Upper lobe of left lung (tissue), 6 donors: ENCODE measurements at regions not wholly inside any gene's neighbourhood (a gene's known extent, or its start where the extent isn't known, plus 50 kb on each side); places are given as distances from the start of the nearest gene placed in this dataset.
A peak's percentile ranks its signal among the peaks of the same experiment; 100 is the strongest.

Experiments used
- ATAC-seq, 2 donors: fragments of 200-7000 bp; cut with Tn5 transposase; one replicate each; pipeline ENCODE4 v1.9.1; 2022; ENCODE audit warnings: mild to moderate bottlenecking in 2 of 2, moderate library complexity in 2 of 2; ENCODE audit not compliant: low FRiP score in 2 of 2
- DNase-seq, 2 donors: peaks; one replicate each; pipeline ENCODE4 v3.0.0-alpha.2; 2019 to 2020
- H3K27ac ChIP-seq, 4 donors: fragments of 200-600 bp; sonication (generic); one replicate each; pipeline ENCODE4 v1.5.1; 2016 to 2019
- H3K27me3 ChIP-seq, 4 donors: fragments of 200-600 bp; sonication (generic); one replicate each; pipeline ENCODE4 v1.5.1; 2017 to 2019
- H3K36me3 ChIP-seq, 4 donors: fragments of 200-600 bp; sonication (generic); one replicate each; pipeline ENCODE4 v1.5.1; 2016 to 2019
- H3K4me1 ChIP-seq, 4 donors: fragments of 200-600 bp; sonication (generic); one replicate each; pipeline ENCODE4 v1.5.1; 2018 to 2019
- H3K4me3 ChIP-seq, 4 donors: fragments of 200-600 bp; sonication (generic); one replicate each; pipeline ENCODE4 v1.5.1; 2017 to 2019; ENCODE audit warnings: mild to moderate bottlenecking in 2 of 4, moderate library complexity in 1 of 4
- H3K9me3 ChIP-seq, 4 donors: fragments of 200-600 bp; sonication (generic); one replicate each; pipeline ENCODE4 v1.5.1; 2018 to 2019
- EP300 ChIP-seq, 4 donors: sonication (generic); formaldehyde crosslinking; IDR thresholded peaks; one replicate each; pipeline ENCODE4 v1.5.1; 2017; ENCODE audit warnings: antibody characterized with exemption in 4 of 4, control low read depth in 2 of 4
- POLR2A ChIP-seq, 4 donors: fragments of 450-650 bp; IDR thresholded peaks; one replicate each; pipeline ENCODE4 v1.5.1; 2016 to 2017; ENCODE audit warnings: antibody characterized with exemption in 4 of 4, mild to moderate bottlenecking in 2 of 4
- POLR2AphosphoS5 ChIP-seq, 2 donors: sonication (generic); formaldehyde crosslinking; IDR thresholded peaks; one replicate each; pipeline ENCODE4 v1.5.1; 2017; ENCODE audit warnings: antibody characterized with exemption in 2 of 2
- WGBS, 2 donors: methylation state at CpG; one replicate each; pipeline ENCODE4 v1.1.5; 2017 to 2018; 5-methylcytosine and 5-hydroxymethylcytosine counted together
- TF ChIP-seq, protein P1 (sequence below), 6 experiments: fragments of 450-650 bp in 4 of 6; fragments of 200-600 bp in 2 of 6; sonication (generic) in 2 of 6; IDR thresholded peaks; one replicate each; pipeline ENCODE4 v1.5.1; 2016 to 2019; ENCODE audit warnings: antibody characterized with exemption in 6 of 6
- donor health status: DM: no; HTN: no; CAD: no; lungs with moderate emphysema.
- donor health status: DM: no; HTN: yes; CAD: no; lungs with severe emphysema.

DNA sequence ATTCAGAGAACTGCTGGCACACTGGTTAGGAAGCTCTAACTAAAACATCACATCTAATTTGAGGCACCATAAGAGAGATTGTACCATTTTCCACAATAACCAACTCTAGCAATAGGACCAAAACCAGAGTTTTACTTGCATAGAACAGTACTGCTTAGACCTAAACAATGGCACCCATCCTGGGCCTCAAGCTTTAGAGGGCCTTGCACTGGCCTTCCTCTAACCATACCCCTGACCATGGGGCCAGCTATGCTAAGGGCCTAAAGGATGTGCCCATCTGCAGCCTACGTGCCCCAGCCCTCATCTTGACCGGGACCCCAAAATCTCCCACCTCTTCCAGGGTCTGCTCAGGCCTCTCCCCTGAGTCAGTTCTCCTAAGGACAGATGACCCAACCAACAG lies 74.4 kb upstream of the ARHGAP32 start:
- peak in 1 of 2 donors; percentile 17 for ATAC-seq
- 95 to 100% methylated on average over 1 to 2 of the region's 2 CpGs for WGBS, 2 donors

GRCh38 chr11:129265125-129265788 lies 73.1 kb upstream of the ARHGAP32 start:
- Histone ChIP-seq H3K4me3 (no peak overlapping the region), H3K4me1 (peaks cover 2 to 24% (median 9%) of the 10 kb centered on the region in 4 donors), H3K36me3 (no peaks in the 10 kb centered on the region), H3K27me3 (no peaks in the 10 kb centered on the region), H3K27ac (peak overlapping the region in 2 of 4 donors; percentile 21 to 41), H3K9me3 (no peaks in the 10 kb centered on the region)
- TF ChIP-seq, protein P1, sequence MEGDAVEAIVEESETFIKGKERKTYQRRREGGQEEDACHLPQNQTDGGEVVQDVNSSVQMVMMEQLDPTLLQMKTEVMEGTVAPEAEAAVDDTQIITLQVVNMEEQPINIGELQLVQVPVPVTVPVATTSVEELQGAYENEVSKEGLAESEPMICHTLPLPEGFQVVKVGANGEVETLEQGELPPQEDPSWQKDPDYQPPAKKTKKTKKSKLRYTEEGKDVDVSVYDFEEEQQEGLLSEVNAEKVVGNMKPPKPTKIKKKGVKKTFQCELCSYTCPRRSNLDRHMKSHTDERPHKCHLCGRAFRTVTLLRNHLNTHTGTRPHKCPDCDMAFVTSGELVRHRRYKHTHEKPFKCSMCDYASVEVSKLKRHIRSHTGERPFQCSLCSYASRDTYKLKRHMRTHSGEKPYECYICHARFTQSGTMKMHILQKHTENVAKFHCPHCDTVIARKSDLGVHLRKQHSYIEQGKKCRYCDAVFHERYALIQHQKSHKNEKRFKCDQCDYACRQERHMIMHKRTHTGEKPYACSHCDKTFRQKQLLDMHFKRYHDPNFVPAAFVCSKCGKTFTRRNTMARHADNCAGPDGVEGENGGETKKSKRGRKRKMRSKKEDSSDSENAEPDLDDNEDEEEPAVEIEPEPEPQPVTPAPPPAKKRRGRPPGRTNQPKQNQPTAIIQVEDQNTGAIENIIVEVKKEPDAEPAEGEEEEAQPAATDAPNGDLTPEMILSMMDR (IDR thresholded peaks at IDR 0.05) = no peak
- no peak for TF ChIP-seq POLR2A (IDR thresholded peaks at IDR 0.05)
- no peak for TF ChIP-seq EP300 (IDR thresholded peaks at IDR 0.05)
- TF ChIP-seq POLR2AphosphoS5 (IDR thresholded peaks at IDR 0.05) = no peak
- DNase-seq (peak in 1 of 2 donors; percentile 31), ATAC-seq (peak; percentile 28 to 75)
- 53 to 64% methylated on average over 5 of the region's 5 CpGs for WGBS, 2 donors

More for the DNA sequence above, 74.4 kb upstream of the ARHGAP32 start:
- Histone ChIP-seq H3K4me3 (no peak overlapping the region), H3K27ac (no peak overlapping the region), H3K4me1 (peaks cover 1 to 13% (median 6%) of the 10 kb centered on the region in 4 donors), H3K9me3 (no peaks in the 10 kb centered on the region), H3K36me3 (no peaks in the 10 kb centered on the region), H3K27me3 (no peaks in the 10 kb centered on the region)
- TF ChIP-seq, protein P1 (IDR thresholded peaks at IDR 0.05) = no peak
- TF ChIP-seq POLR2AphosphoS5 (IDR thresholded peaks at IDR 0.05) (no peak), EP300 (IDR thresholded peaks at IDR 0.05) (no peak), POLR2A (IDR thresholded peaks at IDR 0.05) (no peak)
- DNase-seq = no peak

- H3K27me3 ChIP-seq = no peaks in the 10 kb centered on the region
- H3K27ac ChIP-seq = peak overlapping the region in 1 of 4 donors; percentile 41
- H3K36me3 ChIP-seq = no peaks in the 10 kb centered on the region
- H3K9me3 ChIP-seq = no peaks in the 10 kb centered on the region
- H3K4me3 ChIP-seq = no peak overlapping the region
- DNase-seq (no peak), ATAC-seq (no peak)
- 90 to 94% methylated on average over 2 of the region's 2 CpGs for WGBS, 2 donors
- H3K4me1 ChIP-seq = peaks cover 2 to 24% (median 9%) of the 10 kb centered on the region in 4 donors
- no peak for TF ChIP-seq POLR2AphosphoS5 (IDR thresholded peaks at IDR 0.05)
- no peak for TF ChIP-seq POLR2A (IDR thresholded peaks at IDR 0.05)
- no peak for TF ChIP-seq EP300 (IDR thresholded peaks at IDR 0.05)
Measured at GRCh38 chr11:129264114-129264513, 72.0 kb upstream of the ARHGAP32 start.

DNA sequence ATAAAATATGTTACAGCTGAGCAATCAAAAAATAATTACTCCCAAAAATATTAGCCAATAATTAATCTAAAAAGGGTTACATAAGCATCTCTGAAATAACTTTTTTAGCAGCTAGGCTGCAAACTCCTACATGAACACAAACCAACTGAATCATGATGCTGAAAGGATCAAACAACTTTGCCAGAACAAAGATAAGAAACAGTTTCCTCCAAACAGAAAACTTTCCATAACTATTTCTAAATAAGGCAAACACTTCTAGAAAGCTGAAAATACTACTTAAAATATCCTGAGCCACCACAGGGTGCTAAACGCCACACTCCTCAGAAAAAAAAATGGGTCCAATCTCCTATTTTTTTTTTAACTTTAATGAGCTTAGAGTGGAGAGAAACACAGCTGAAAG lies 68.6 kb upstream of the ARHGAP32 start:
- no peaks in the 10 kb centered on the region for H3K9me3 ChIP-seq
- H3K4me3 ChIP-seq = no peak overlapping the region
- 48 to 73% methylated on average over 1 of the region's 1 CpG for WGBS, 2 donors
- peak overlapping the region in 1 of 4 donors; percentile 13 for H3K27ac ChIP-seq
- no peaks in the 10 kb centered on the region for H3K36me3 ChIP-seq
- peaks cover 0 to 18% (median 7%) of the 10 kb centered on the region in 4 donors for H3K4me1 ChIP-seq
- TF ChIP-seq, protein P1 (IDR thresholded peaks at IDR 0.05) = no peak
- DNase-seq (no peak), ATAC-seq (no peak)
- H3K27me3 ChIP-seq = no peaks in the 10 kb centered on the region

- H3K4me1 ChIP-seq = peaks cover 0 to 17% (median 7%) of the 10 kb centered on the region in 4 donors
- no peak overlapping the region for H3K27ac ChIP-seq
- H3K9me3 ChIP-seq = no peaks in the 10 kb centered on the region
- no peak overlapping the region for H3K4me3 ChIP-seq
- ATAC-seq = no peak
- WGBS, 2 donors = 69 to 81% methylated on average over 3 of the region's 3 CpGs
- TF ChIP-seq, protein P1 (IDR thresholded peaks at IDR 0.05) = no peak
- no peak for TF ChIP-seq POLR2AphosphoS5 (IDR thresholded peaks at IDR 0.05)
- TF ChIP-seq EP300 (IDR thresholded peaks at IDR 0.05) = no peak
- TF ChIP-seq POLR2A (IDR thresholded peaks at IDR 0.05) = no peak
- no peaks in the 10 kb centered on the region for H3K36me3 ChIP-seq
- DNase-seq = no peak
- H3K27me3 ChIP-seq = no peaks in the 10 kb centered on the region
Measured at GRCh38 chr11:129259931-129260348, 67.8 kb upstream of the ARHGAP32 start.
